ENCODE measurements at regions not wholly inside any gene's neighbourhood (a gene's known extent, or its start where the extent isn't known, plus 50 kb on each side); places are given as distances from the start of the nearest gene placed in this dataset.

GRCh38 chr17:79496422-79497005 lies 114.3 kb downstream of the RBFOX3 start:
- TF ChIP-seq, protein P1, sequence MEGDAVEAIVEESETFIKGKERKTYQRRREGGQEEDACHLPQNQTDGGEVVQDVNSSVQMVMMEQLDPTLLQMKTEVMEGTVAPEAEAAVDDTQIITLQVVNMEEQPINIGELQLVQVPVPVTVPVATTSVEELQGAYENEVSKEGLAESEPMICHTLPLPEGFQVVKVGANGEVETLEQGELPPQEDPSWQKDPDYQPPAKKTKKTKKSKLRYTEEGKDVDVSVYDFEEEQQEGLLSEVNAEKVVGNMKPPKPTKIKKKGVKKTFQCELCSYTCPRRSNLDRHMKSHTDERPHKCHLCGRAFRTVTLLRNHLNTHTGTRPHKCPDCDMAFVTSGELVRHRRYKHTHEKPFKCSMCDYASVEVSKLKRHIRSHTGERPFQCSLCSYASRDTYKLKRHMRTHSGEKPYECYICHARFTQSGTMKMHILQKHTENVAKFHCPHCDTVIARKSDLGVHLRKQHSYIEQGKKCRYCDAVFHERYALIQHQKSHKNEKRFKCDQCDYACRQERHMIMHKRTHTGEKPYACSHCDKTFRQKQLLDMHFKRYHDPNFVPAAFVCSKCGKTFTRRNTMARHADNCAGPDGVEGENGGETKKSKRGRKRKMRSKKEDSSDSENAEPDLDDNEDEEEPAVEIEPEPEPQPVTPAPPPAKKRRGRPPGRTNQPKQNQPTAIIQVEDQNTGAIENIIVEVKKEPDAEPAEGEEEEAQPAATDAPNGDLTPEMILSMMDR (IDR thresholded peaks at IDR 0.05) = no peak
- no peak for TF ChIP-seq POLR2A (IDR thresholded peaks at IDR 0.05)
